IMR-90 (cell line): ENCODE measurements at regions not wholly inside any gene's neighbourhood (a gene's known extent, or its start where the extent isn't known, plus 50 kb on each side); places are given as distances from the start of the nearest gene placed in this dataset.

ENCODE experiments used
- CEBPB ChIP-seq: IDR thresholded peaks from 2 replicates; pipeline ENCODE4 v1.6.1; 2012; ENCODE audit warnings: low read depth, low read length, improper control_type of control experiment
- ELK1 ChIP-seq: fragments of 150-350 bp; IDR thresholded peaks from 2 replicates; pipeline ENCODE4 v1.6.1; 2016; ENCODE audit warnings: low read depth, mild to moderate bottlenecking, low read length, moderate library complexity, borderline replicate concordance
- FOS ChIP-seq: fragments of 150-350 bp; IDR thresholded peaks from 2 replicates; pipeline ENCODE4 v1.6.1; 2016; ENCODE audit warnings: low read depth, low read length
- MAFK ChIP-seq: IDR thresholded peaks from 2 replicates; pipeline ENCODE4 v1.6.1; 2012; ENCODE audit warnings: low read depth, low read length, improper control_type of control experiment
- MAZ ChIP-seq: IDR thresholded peaks from 2 replicates; pipeline ENCODE4 v1.6.1; 2012; ENCODE audit warnings: low read depth, mild to moderate bottlenecking, low read length, improper control_type of control experiment, moderate library complexity, borderline replicate concordance
- MXI1 ChIP-seq: IDR thresholded peaks from 2 replicates; pipeline ENCODE4 v1.6.1; 2012; ENCODE audit warnings: low read depth, mild to moderate bottlenecking, low read length, moderate library complexity, borderline replicate concordance
- NFE2L2 ChIP-seq: fragments of 150-350 bp; IDR thresholded peaks from 2 replicates; pipeline ENCODE4 v1.6.1; 2016; ENCODE audit warnings: low read depth, mild to moderate bottlenecking, low read length
- POLR2A ChIP-seq: IDR thresholded peaks from 2 replicates; pipeline ENCODE4 v1.6.1; 2012; ENCODE audit warnings: mild to moderate bottlenecking, low read depth, low read length
- RAD21 ChIP-seq: IDR thresholded peaks from 2 replicates; pipeline ENCODE4 v1.6.1; 2012; ENCODE audit warnings: low read length, improper control_type of control experiment
- RCOR1 ChIP-seq: IDR thresholded peaks from 2 replicates; pipeline ENCODE4 v1.6.1; 2012; ENCODE audit warnings: mild to moderate bottlenecking, low read length, improper control_type of control experiment; ENCODE audit not compliant: insufficient replicate concordance
- RFX5 ChIP-seq: IDR thresholded peaks from 2 replicates; pipeline ENCODE4 v1.8.0; 2012; ENCODE audit warnings: low read depth, mild to moderate bottlenecking, low read length, moderate library complexity
- SMC3 ChIP-seq: fragments of 150-350 bp; IDR thresholded peaks from 2 replicates; pipeline ENCODE4 v1.6.1; 2016; ENCODE audit warnings: low read depth, mild to moderate bottlenecking, antibody characterized with exemption, low read length, moderate library complexity
- USF2 ChIP-seq: fragments of 150-350 bp; IDR thresholded peaks from 2 replicates; pipeline ENCODE4 v1.6.1; 2017; ENCODE audit warnings: mild to moderate bottlenecking, antibody characterized with exemption, low read length, low read depth
- TF ChIP-seq, protein P1 (sequence below): conservative IDR thresholded peaks from 2 replicates; pipeline ENCODE4 v1.5.1; 2012; ENCODE audit warnings: mild to moderate bottlenecking, low read depth, low read length, improper control_type of control experiment

DNA sequence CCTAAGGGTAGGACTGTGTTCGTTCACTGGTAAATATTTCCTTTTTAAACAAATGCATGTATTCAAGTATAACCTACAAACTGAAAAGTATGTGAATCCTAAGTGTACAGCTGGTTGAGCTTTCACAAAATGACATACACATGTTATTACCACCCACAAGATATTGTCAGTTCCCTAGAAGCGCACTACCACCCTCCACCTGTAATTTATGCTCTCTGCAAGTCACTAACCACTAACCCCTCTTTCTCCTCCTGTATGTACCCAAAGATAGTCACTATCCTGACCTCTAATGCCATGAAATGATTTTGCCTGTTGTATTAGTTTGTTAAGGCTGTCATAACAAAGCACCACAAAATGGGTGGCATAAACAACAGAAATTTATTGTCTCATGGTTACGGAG is 82.8 kb upstream of the CHODL start:
- TF ChIP-seq RFX5 (no peak), ELK1 (no peak), POLR2A (no peak), RCOR1 (no peak), NFE2L2 (no peak), MXI1 (no peak), FOS (no peak), MAZ (no peak), USF2 (no peak), CEBPB (no peak), MAFK (no peak), RAD21 (no peak), SMC3 (no peak)
- TF ChIP-seq, protein P1, sequence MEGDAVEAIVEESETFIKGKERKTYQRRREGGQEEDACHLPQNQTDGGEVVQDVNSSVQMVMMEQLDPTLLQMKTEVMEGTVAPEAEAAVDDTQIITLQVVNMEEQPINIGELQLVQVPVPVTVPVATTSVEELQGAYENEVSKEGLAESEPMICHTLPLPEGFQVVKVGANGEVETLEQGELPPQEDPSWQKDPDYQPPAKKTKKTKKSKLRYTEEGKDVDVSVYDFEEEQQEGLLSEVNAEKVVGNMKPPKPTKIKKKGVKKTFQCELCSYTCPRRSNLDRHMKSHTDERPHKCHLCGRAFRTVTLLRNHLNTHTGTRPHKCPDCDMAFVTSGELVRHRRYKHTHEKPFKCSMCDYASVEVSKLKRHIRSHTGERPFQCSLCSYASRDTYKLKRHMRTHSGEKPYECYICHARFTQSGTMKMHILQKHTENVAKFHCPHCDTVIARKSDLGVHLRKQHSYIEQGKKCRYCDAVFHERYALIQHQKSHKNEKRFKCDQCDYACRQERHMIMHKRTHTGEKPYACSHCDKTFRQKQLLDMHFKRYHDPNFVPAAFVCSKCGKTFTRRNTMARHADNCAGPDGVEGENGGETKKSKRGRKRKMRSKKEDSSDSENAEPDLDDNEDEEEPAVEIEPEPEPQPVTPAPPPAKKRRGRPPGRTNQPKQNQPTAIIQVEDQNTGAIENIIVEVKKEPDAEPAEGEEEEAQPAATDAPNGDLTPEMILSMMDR = no peak
